ENCODE measurements at regions not wholly inside any gene's neighbourhood (a gene's known extent, or its start where the extent isn't known, plus 50 kb on each side); places are given as distances from the start of the nearest gene placed in this dataset.

- ChIA-PET CTCF (no interaction called here), POLR2A (no interaction called here)
These were observed 1437.6 kb downstream of the UQCRFS1 start for GRCh38 chr19:27775395-27775794.

- CTCF ChIA-PET = no interaction called here
- POLR2A ChIA-PET = no interaction called here
These were observed 1438.1 kb downstream of the UQCRFS1 start for GRCh38 chr19:27774827-27775226.

- POLR2A ChIA-PET = no interaction called here
- CTCF ChIA-PET = no interaction called here
These were observed 1438.6 kb downstream of the UQCRFS1 start for GRCh38 chr19:27774337-27774736.

- ChIA-PET CTCF (no interaction called here), POLR2A (no interaction called here)
These were observed 1439.4 kb downstream of the UQCRFS1 start for GRCh38 chr19:27773318-27774094.

- POLR2A ChIA-PET = no interaction called here
- CTCF ChIA-PET = no interaction called here
These were observed 1440.9 kb downstream of the UQCRFS1 start for GRCh38 chr19:27772059-27772458.

GRCh38 chr19:27770095-27770494 lies 1442.9 kb downstream of the UQCRFS1 start:
- CTCF ChIA-PET = no interaction called here
- POLR2A ChIA-PET = no interaction called here

- POLR2A ChIA-PET = no interaction called here
- CTCF ChIA-PET = no interaction called here
These were observed 1445.7 kb downstream of the UQCRFS1 start for GRCh38 chr19:27767234-27767633.

GRCh38 chr19:27765912-27766725 lies 1446.8 kb downstream of the UQCRFS1 start:
- ChIA-PET CTCF (no interaction called here), POLR2A (no interaction called here)

GRCh38 chr19:27765397-27765796 lies 1447.6 kb downstream of the UQCRFS1 start:
- POLR2A ChIA-PET = no interaction called here
- CTCF ChIA-PET = no interaction called here

GRCh38 chr19:27764186-27764804 lies 1448.7 kb downstream of the UQCRFS1 start:
- CTCF ChIA-PET = no interaction called here

GRCh38 chr19:27762933-27763332 lies 1450.0 kb downstream of the UQCRFS1 start:
- POLR2A ChIA-PET = no interaction called here
- CTCF ChIA-PET = no interaction called here

More at GRCh38 chr19:27764186-27764804, 1448.7 kb downstream of the UQCRFS1 start:
- POLR2A ChIA-PET = no interaction called here

GRCh38 chr19:27759896-27760295 lies 1453.1 kb downstream of the UQCRFS1 start:
- ChIA-PET POLR2A (no interaction called here), CTCF (no interaction called here)

GRCh38 chr19:27758626-27759505 lies 1454.1 kb downstream of the UQCRFS1 start:
- ChIA-PET POLR2A (no interaction called here), CTCF (no interaction called here)

- POLR2A ChIA-PET = no interaction called here
- CTCF ChIA-PET = no interaction called here
These were observed 1458.3 kb downstream of the UQCRFS1 start for GRCh38 chr19:27754700-27755099.

- ChIA-PET POLR2A (no interaction called here), CTCF (no interaction called here)
These were observed 1459.3 kb downstream of the UQCRFS1 start for GRCh38 chr19:27753622-27754021.

- CTCF ChIA-PET = no interaction called here
These were observed 1460.3 kb downstream of the UQCRFS1 start for GRCh38 chr19:27752530-27753184.

GRCh38 chr19:27751044-27751391 lies 1461.9 kb downstream of the UQCRFS1 start:
- CTCF ChIA-PET = no interaction called here
- POLR2A ChIA-PET = no interaction called here

More at GRCh38 chr19:27752530-27753184, 1460.3 kb downstream of the UQCRFS1 start:
- POLR2A ChIA-PET = no interaction called here

GRCh38 chr19:27750391-27751043 lies 1462.4 kb downstream of the UQCRFS1 start:
- ChIA-PET CTCF (no interaction called here), POLR2A (no interaction called here)

GRCh38 chr19:27748551-27749152 lies 1464.3 kb downstream of the UQCRFS1 start:
- POLR2A ChIA-PET = no interaction called here
- CTCF ChIA-PET = no interaction called here

Data from activated CD8-positive, alpha-beta memory T cell treated with anti-CD3 and anti-CD28 coated beads for 36 hours (primary cell).